Breast epithelium (tissue), 3 donors: ENCODE measurements at regions not wholly inside any gene's neighbourhood (a gene's known extent, or its start where the extent isn't known, plus 50 kb on each side); places are given as distances from the start of the nearest gene placed in this dataset.

Experiments used
- CTCF ChIP-seq, 3 donors: fragments of 450-650 bp; IDR thresholded peaks; one replicate each; pipeline ENCODE4 v1.5.1; 2016 to 2017; ENCODE audit warnings: antibody characterized with exemption in 3 of 3, mild to moderate bottlenecking in 3 of 3, moderate library complexity in 3 of 3
- POLR2A ChIP-seq: fragments of 450-650 bp; IDR thresholded peaks from one replicate; pipeline ENCODE4 v1.6.1; 2016; ENCODE audit warnings: antibody characterized with exemption, mild to moderate bottlenecking, moderate library complexity

- no peak for TF ChIP-seq POLR2A
- no peak for TF ChIP-seq CTCF (IDR thresholded peaks at IDR 0.05)
Observed at GRCh38 chr12:3432176-3432742, 58.7 kb upstream of the PRMT8 start.
